Peyer's patch (tissue), 4 donors: ENCODE measurements at regions not wholly inside any gene's neighbourhood (a gene's known extent, or its start where the extent isn't known, plus 50 kb on each side); places are given as distances from the start of the nearest gene placed in this dataset.

Experiments
- DNase-seq, 3 donors: peaks; one replicate each; pipeline ENCODE4 v3.0.0-alpha.2; 2017 to 2019
- H3K27ac ChIP-seq, 4 donors: fragments of 200-600 bp; sonication (generic); one replicate each; pipeline ENCODE4 v1.5.1; 2016 to 2019
- H3K27me3 ChIP-seq, 2 donors: fragments of 200-600 bp; sonication (generic); one replicate each; pipeline ENCODE4 v1.5.1; 2019
- H3K36me3 ChIP-seq, 3 donors: fragments of 200-600 bp; sonication (generic); one replicate each; pipeline ENCODE4 v1.5.1; 2016 to 2019
- H3K4me1 ChIP-seq, 4 donors: fragments of 200-600 bp; sonication (generic); one replicate each; pipeline ENCODE4 v1.5.1; 2016 to 2019
- H3K4me3 ChIP-seq, 4 donors: fragments of 200-600 bp; sonication (generic); 1 replicate in 3 of 4; 2 replicates in 1 of 4; pipeline ENCODE4 v1.5.1; 2016 to 2019; ENCODE audit warnings: mild to moderate bottlenecking in 1 of 4
- H3K9me3 ChIP-seq, 4 donors: fragments of 200-600 bp; sonication (generic); one replicate each; pipeline ENCODE4 v1.5.1; 2016 to 2019; ENCODE audit warnings: mild to moderate bottlenecking in 1 of 4
- CTCF ChIP-seq, 6 experiments: fragments of 450-650 bp in 4 of 6; fragments of 200-600 bp in 2 of 6; sonication (generic) in 1 of 6; IDR thresholded peaks; one replicate each; pipeline ENCODE4 v1.5.1; 2017 to 2019; ENCODE audit warnings: antibody characterized with exemption in 6 of 6, mild to moderate bottlenecking in 3 of 6, moderate library complexity in 1 of 6
- POLR2A ChIP-seq, 2 donors: fragments of 450-650 bp; IDR thresholded peaks; one replicate each; pipeline ENCODE4 v1.5.1; 2017; ENCODE audit warnings: antibody characterized with exemption in 2 of 2, mild to moderate bottlenecking in 2 of 2, moderate library complexity in 2 of 2

DNA sequence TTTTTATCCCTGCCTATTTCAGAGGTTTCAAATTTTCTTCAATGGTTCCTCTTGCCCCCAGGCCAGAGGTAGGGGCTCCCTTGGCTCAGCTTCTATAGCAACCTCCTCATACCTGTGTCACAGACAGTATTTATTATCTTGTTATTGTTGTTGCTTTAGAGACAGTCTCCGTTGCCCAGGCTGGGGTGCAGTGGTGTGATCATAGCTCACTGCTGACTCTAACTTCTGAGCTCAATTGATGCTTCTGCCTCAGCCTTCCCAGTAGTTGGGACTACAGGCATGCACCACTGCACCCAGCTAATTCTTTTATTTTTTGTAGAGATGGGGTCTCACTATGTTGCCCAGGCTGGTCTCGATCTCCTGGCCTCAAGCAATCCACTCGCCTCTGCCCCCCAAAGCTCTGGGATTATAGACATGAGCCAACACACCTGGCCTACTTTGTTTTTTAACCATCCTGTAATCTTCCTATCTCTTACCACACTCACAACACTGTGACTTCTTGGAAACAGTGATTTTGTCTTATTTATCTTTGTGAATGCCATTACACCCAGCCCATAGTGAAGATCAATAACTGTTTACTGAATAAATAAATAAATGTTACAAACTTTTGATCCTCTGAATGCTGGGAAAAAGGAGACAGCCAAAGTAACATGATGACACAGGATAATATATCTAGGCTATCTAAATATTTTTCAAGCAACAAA, 95.9 kb downstream of the PHLDA1 start:
- Histone ChIP-seq H3K36me3 (no peaks in the 10 kb centered on the region), H3K4me1 (no peaks in the 10 kb centered on the region), H3K4me3 (no peak overlapping the region), H3K9me3 (no peaks in the 10 kb centered on the region), H3K27me3 (no peaks in the 10 kb centered on the region), H3K27ac (no peak overlapping the region)
- no peak for DNase-seq
- no peak for TF ChIP-seq POLR2A (IDR thresholded peaks at IDR 0.05)
- TF ChIP-seq CTCF (IDR thresholded peaks at IDR 0.05): no peak

- Histone ChIP-seq H3K4me1 (no peaks in the 10 kb centered on the region), H3K9me3 (no peaks in the 10 kb centered on the region), H3K36me3 (no peaks in the 10 kb centered on the region), H3K27ac (no peak overlapping the region), H3K4me3 (no peak overlapping the region), H3K27me3 (no peaks in the 10 kb centered on the region)
- no peak for DNase-seq
- no peak for TF ChIP-seq CTCF (IDR thresholded peaks at IDR 0.05)
- TF ChIP-seq POLR2A (IDR thresholded peaks at IDR 0.05): no peak
Measured at GRCh38 chr12:75933101-75933500, 98.5 kb downstream of the PHLDA1 start.

GRCh38 chr12:75932241-75932640, 99.3 kb downstream of the PHLDA1 start:
- no peaks in the 10 kb centered on the region for H3K9me3 ChIP-seq
- no peaks in the 10 kb centered on the region for H3K27me3 ChIP-seq
- H3K36me3 ChIP-seq: no peaks in the 10 kb centered on the region
- H3K4me3 ChIP-seq: no peak overlapping the region
- DNase-seq: no peak
- no peak overlapping the region for H3K27ac ChIP-seq
- no peaks in the 10 kb centered on the region for H3K4me1 ChIP-seq
- TF ChIP-seq POLR2A (IDR thresholded peaks at IDR 0.05) (no peak), CTCF (IDR thresholded peaks at IDR 0.05) (no peak)

GRCh38 chr12:75923964-75924666, 107.5 kb downstream of the PHLDA1 start:
- no peak overlapping the region for H3K4me3 ChIP-seq
- peaks cover 0 to 12% (median 2%) of the 10 kb centered on the region in 4 donors for H3K9me3 ChIP-seq
- H3K27ac ChIP-seq: no peak overlapping the region
- H3K4me1 ChIP-seq: no peaks in the 10 kb centered on the region
- no peaks in the 10 kb centered on the region for H3K27me3 ChIP-seq
- no peak for DNase-seq
- H3K36me3 ChIP-seq: no peaks in the 10 kb centered on the region
- no peak for TF ChIP-seq CTCF (IDR thresholded peaks at IDR 0.05)

GRCh38 chr12:75922944-75923642, 108.5 kb downstream of the PHLDA1 start:
- peaks cover 0 to 12% (median 2%) of the 10 kb centered on the region in 4 donors for H3K9me3 ChIP-seq
- H3K36me3 ChIP-seq: no peaks in the 10 kb centered on the region
- TF ChIP-seq CTCF (IDR thresholded peaks at IDR 0.05) (no peak), POLR2A (IDR thresholded peaks at IDR 0.05) (no peak)
- no peak overlapping the region for H3K4me3 ChIP-seq
- no peaks in the 10 kb centered on the region for H3K4me1 ChIP-seq
- no peak for DNase-seq
- no peaks in the 10 kb centered on the region for H3K27me3 ChIP-seq
- H3K27ac ChIP-seq: no peak overlapping the region
